ENCODE measurements at regions not wholly inside any gene's neighbourhood (a gene's known extent, or its start where the extent isn't known, plus 50 kb on each side); places are given as distances from the start of the nearest gene placed in this dataset.

GRCh38 chr21:14675774-14676530 lies 129.8 kb upstream of the SAMSN1 start:
- Histone ChIP-seq H2AFZ (ENCODE audit: low read depth, low read length) (peak overlapping the region; percentile 91), H3K27ac (ENCODE audit: extremely low read depth, low read depth, low read length) (peak overlapping the region; percentile 86), H3K4me3 (no peak overlapping the region), H4K20me1 (replicated peaks; ENCODE audit: control insufficient read depth, insufficient read depth, low read length) (no peaks in the 10 kb centered on the region), H3K9ac (ENCODE audit: insufficient read depth in 1 of 2, low read depth in 2 of 2, low read length in 2 of 2) (peak overlapping the region in 1 of 2 experiments; percentile 63; a peak in 2 of 4 replicates), H3K36me3 (ENCODE audit: control insufficient read depth, insufficient read depth, low read length) (no peaks in the 10 kb centered on the region), H3K27me3 (ENCODE audit: control insufficient read depth in 2 of 2, insufficient read depth in 2 of 2, low read length in 2 of 2) (no peaks in the 10 kb centered on the region), H3K4me2 (ENCODE audit: insufficient read depth, low read length) (peak overlapping the region; percentile 58), H3K4me1 (replicated peaks in 1 of 2; ENCODE audit: control insufficient read depth in 2 of 2, insufficient read depth in 2 of 2, low read length in 2 of 2) (peaks cover 8 to 54% of the 10 kb centered on the region in 2 experiments), H3K9me1 (ENCODE audit: control insufficient read depth, insufficient read depth, low read length) (no peaks in the 10 kb centered on the region), H3K9me3 (replicated peaks; ENCODE audit: control insufficient read depth, insufficient read depth, low read depth, low read length) (0 out of 2 replicates have a peak, but pooled peaks cover 4% of the 10 kb centered on the region), H3K79me2 (ENCODE audit: control insufficient read depth, insufficient read depth, low read length) (no peaks in the 10 kb centered on the region)
- no TSS peak for BruUV-seq (replicated peaks)
- intact Hi-C loops (cut with micrococcal nuclease): loop anchor here (1.0 to 5.0 kb wide), 5 partner anchors 62 to 144 kb away; no protein-coding TSS in a partner anchor
- ChIA-PET POLR2A (interaction anchor here (0.6 to 1.4 kb wide), 4 partner anchors 16 to 69 kb away, joined by 3 to 4 read pairs (median 3); no protein-coding TSS in a partner anchor), CTCF (ENCODE audit: low intra/inter-chr PET ratio) (no interaction called here)
- ATAC-seq (peak; percentile 51), FAIRE-seq (peak; percentile 51), DNase-seq (ENCODE audit: extremely low read depth in 1 of 4, low spot score in 3 of 4) (peak in 1 of 4 experiments; percentile 67)
- in situ Hi-C loops (cut with MboI): loop anchor here (5.0 kb wide), 1 partner anchor 76 kb away; no protein-coding TSS in a partner anchor
- whole genome bisulfite sequencing (ENCODE audit: insufficient coverage, low coverage, missing lambda C conversion rate): 0% methylated on average over 7 of the region's 7 CpGs
- TF ChIP-seq ZNF778 (CRISPR knock-in tag; IDR thresholded peaks at IDR 0.05): no peak
- TF ChIP-seq ZNF175 (CRISPR knock-in tag; IDR thresholded peaks at IDR 0.05; ENCODE audit: low read depth): 0 out of 2 replicates have a peak, but pooled peaks have one; percentile 31
- peak; percentile 14; the same call in 1 of the 2 replicates for TF ChIP-seq ARID3A (IDR thresholded peaks at IDR 0.05; ENCODE audit: borderline replicate concordance, low read depth, low read length)
- 0 out of 2 replicates have a peak, but pooled peaks have one; percentile 15 for TF ChIP-seq CC2D1A (IDR thresholded peaks at IDR 0.05)
- TF ChIP-seq GTF2A2 (tag; IDR thresholded peaks at IDR 0.05): 0 out of 2 replicates have a peak, but pooled peaks have one; percentile 9
- 0 out of 2 replicates have a peak, but pooled peaks have one; percentile 9 for TF ChIP-seq TAL1 (IDR thresholded peaks at IDR 0.05)
- peak; percentile 54 for TF ChIP-seq ZBTB40 (IDR thresholded peaks at IDR 0.05)
- TF ChIP-seq ZBTB40 (CRISPR knock-in tag; IDR thresholded peaks at IDR 0.05): no peak
- no peak for TF ChIP-seq ATF1 (CRISPR knock-in tag; IDR thresholded peaks at IDR 0.05)
- 0 out of 2 replicates have a peak, but pooled peaks have one; percentile 15 for TF ChIP-seq ATF1 (tag; IDR thresholded peaks at IDR 0.05)
- peak; percentile 84 for TF ChIP-seq ELF1 (tag; IDR thresholded peaks at IDR 0.05)
- peak; percentile 100 for TF ChIP-seq SPI1 (IDR thresholded peaks at IDR 0.05; ENCODE audit: borderline replicate concordance, low read depth, low read length)

Measured in K562 (cell line).